ENCODE measurements at regions not wholly inside any gene's neighbourhood (a gene's known extent, or its start where the extent isn't known, plus 50 kb on each side); places are given as distances from the start of the nearest gene placed in this dataset.

DNA sequence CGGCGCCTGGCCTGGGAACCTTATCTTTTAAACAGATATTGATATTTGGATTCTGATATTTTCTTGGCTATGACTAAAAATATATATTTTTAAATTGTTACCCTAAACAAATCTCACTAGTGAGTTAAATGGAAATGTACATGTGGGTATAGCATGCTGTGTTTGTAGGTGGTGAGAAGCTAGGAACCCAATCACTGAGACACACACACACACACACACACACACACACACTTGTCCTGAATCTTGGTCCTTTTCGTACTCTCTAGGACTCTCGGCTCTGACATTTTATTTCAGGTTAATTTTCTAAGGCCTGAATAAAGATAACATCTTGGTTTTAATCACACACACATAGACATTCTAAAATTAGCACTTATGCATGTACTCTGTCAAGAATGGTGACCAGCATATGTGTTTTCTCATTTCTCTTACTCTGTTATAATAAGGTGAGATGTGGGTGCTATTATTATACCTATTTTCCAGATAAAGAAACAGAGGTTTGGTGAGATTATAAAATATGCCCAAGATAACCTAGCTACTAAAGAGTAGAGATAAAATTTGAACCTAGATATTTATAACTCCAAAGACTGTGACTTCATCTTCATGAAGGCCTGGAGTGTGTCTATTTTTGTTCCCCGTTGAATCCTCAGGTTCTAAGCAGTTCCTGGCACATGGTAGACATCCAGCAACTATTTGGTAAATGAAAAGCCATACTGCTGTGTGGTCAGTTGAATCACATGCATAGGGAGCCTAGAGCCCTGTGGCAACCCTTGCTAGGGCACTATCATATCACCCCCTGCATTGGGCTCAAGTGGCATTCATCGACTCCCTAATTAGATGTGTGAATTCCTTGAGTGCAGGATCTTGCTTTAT is 85.0 kb upstream of the RAB3GAP2 start:
- DNase-seq, result no peak

DNA sequence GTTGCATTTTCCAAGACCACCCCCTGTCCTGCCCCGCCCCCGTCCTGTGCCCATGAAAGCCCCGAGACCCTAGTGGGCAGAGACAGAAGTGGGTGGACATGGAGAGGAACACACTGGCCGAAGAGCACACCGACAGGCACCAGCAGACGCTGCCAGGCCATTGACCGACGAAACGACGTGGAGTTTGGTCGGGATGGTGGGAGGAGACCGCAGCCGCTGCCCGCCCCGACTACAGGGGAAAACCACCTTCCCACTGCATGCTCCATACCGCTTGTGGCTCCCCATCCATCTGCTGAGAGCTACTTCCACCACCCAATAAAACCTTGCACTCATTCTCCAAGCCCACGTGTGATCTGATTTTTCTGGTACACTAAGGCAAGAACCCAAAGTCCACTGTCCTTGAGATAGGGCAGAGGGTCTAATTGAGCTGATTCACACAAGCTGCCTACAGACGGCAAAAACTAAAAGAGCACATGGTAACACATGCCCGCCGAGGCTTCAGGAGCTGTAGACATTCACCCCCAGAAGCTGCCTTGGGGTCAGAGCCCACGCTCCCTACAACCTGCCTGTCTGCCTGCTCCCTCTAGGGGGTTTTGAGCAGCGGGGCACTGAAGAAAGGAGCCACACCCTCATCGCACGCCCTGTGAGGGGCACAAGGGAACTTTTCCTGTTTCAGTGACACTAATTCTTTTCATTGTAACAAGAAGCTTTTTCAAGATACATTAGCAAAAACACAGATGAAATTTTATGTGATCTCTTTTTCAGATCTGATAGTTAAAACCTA is 81.2 kb upstream of the RAB3GAP2 start:
- DNase-seq, result no peak

- no peak for DNase-seq
These were observed 76.0 kb upstream of the RAB3GAP2 start for GRCh38 chr1:220348211-220348610.

DNA sequence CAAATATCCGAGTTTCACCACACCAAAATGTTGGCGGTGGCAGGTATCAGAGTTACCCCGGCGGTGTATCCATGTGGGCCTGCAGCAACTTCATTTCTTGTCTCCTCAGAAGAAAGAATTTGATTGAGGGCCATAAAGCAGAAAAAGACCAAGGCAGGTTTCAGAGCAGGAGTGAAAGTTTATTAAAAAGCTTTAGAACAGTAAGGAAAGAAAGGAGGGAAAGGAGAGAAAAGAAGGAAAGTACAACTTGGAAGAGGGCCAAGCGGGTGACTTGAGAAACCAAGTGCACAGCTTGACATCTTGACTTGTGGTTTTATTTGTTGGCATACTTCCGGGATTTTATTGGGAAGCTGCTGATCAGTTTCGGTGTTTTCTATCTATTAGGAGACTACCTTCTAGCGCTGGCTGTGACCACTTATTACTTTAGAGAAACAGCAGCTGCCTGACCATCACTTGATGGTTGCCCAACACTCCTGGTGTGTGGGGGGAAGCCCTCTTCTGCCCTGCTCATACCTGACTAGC is 75.5 kb upstream of the RAB3GAP2 start:
- no peak for DNase-seq

DNA sequence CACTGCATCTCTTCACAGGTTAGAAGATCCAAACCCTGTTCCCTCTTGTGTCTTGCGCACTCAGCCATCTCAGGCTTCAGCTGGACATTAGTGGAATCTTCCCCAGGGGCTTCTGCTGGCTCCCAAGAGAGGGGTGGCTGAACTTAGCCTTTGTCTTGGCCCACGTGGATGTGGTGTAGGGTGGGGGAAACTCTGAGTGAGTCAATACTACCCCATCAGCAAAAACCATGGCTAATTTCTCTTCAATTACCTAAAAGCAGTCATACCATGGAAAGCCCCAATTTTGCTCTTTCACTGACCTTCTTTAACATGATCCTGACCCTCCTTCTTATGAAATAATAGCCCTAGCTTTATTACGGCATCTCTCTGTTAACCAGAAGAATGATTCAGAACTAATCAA is 72.5 kb upstream of the RAB3GAP2 start:
- DNase-seq, result no peak

- DNase-seq, result no peak
These were observed 70.6 kb upstream of the RAB3GAP2 start for GRCh38 chr1:220342853-220343252.

GRCh38 chr1:220341126-220341525 is 68.9 kb upstream of the RAB3GAP2 start:
- DNase-seq, result no peak

DNA sequence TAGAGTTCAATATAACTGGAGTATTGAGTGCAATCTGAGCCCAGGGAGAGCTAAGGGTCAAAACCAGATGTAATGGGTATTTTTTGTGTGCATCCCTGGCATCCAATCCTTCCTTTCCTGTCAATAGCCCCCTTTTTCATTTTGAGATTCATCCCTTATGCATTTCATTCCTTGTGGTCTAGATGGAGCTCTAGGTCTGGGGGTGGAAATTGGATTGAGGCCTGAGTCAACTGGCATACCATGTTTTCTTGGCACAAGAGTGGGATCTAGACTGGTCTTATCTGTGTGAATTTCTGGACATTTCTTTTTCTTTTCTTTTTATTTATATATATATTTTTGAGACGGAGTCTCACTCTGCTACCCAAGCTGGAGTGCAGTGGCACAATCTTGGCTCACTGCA is 67.3 kb upstream of the RAB3GAP2 start:
- DNase-seq, result no peak

GRCh38 chr1:220338759-220339158 is 66.5 kb upstream of the RAB3GAP2 start:
- no peak for DNase-seq

DNA sequence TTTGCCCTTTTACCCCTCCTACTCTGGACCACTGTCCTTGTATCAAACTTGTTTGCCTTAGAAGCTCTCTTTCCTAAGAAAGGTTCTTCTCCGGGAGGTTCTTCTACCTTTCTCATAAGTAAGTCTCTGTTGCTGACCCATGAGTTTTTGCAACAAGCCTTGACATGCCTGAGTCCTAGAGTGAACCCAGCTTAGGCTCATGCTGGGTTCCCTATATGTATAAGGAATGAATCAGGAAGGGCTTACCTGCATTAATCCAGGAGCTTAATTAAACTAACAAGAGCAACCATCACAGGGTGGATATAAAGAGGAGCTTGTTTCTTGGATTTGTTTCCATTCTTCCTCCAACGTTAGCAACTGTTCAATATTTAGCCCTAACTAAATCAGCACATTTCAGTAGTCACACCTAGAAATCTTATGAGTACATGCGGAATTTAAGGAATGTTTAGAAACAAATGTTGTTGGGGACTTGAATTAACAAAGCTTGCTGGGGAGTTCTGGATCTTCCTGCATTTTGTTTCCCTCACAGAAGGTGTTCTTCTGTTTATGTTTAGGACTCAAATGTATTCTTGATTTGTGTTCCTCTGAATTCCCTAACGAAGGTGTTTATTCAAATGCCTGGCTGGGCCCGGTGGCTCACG is 64.3 kb upstream of the RAB3GAP2 start:
- DNase-seq, result no peak

DNA sequence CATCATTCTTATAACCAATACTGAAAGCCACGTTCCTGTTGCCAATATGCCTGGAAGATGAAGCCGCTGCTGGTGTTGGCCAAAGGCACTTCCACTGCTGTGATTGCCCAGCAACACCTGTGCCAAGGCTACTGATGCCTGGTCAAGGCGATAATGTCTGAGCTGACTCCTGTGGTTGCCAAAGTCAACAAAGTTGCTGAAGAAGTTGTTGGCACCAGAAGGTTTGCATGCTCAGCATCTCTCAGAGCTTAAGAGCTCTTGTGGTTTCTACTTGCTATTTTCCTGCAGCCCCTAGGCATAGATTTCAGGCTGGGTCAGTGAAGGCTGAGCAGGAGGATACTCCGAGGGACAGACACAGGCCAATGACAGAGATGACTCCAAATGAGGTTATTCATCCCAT is 63.4 kb upstream of the RAB3GAP2 start:
- peak; percentile 20 for DNase-seq

- DNase-seq, result no peak
These were observed 59.1 kb upstream of the RAB3GAP2 start for GRCh38 chr1:220331318-220331717.

GRCh38 chr1:220330265-220330664 is 58.0 kb upstream of the RAB3GAP2 start:
- DNase-seq, result no peak

GRCh38 chr1:220327106-220327505 is 54.9 kb upstream of the RAB3GAP2 start:
- no peak for DNase-seq

DNA sequence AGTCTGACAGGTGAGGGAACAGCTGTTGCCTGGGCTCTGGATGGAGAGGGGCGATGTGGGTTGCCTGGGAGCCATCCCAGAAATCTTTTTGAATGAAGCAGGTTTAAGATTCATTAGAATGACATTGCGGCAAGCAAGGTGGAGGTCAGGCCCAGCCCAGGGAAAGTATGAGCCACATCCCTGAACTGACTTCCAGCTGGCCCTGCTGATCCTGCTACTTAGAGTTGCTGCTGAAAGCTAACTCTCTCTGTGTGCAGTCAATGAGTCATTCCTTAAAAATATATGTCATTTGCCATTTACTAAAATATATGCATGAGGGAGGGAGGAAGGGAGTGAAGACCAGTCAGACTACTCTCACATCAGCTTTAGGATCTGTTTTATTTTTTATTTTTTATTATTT is 54.3 kb upstream of the RAB3GAP2 start:
- no peak for DNase-seq

DNA sequence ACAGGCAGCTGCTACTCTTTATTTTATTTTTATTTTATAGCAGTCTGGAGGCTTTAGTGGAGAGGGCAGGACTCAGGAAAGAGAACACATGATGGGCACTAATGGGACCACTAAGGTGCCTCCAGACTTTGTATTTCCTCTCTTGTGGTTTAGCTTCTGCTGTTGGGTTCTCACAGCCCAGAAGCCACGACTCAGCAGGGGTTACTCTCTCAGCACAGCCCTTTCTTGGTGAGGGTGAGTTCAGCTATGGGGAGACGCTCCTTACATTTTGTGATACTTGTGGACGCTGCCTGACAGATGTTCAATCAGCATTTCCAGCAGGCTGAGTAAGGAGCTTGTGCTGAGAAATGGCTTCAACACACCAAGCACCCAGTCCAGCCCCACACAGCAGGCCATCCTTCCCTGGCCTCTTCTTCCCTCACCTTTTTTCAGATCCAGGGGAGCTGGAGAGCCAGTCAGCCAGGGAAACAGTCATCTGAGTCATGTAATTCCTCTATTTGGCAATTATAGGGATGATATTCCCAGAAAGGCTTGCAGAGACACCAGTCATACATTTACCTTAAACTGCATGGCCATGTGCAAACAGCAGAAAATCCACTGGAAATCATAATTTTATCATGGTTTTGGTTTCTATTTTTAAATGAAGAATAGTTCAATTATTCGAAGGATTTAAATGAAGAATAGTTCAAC is 53.2 kb upstream of the RAB3GAP2 start:
- DNase-seq, result no peak

GRCh38 chr1:220323717-220324116 is 51.5 kb upstream of the RAB3GAP2 start:
- no peak for DNase-seq

GRCh38 chr1:220322570-220322969 is 50.3 kb upstream of the RAB3GAP2 start:
- no peak for DNase-seq

Data from NCI-H1105 (cell line).